BJ (cell line): ENCODE measurements at regions not wholly inside any gene's neighbourhood (a gene's known extent, or its start where the extent isn't known, plus 50 kb on each side); places are given as distances from the start of the nearest gene placed in this dataset.

Experiments
- CTCF ChIA-PET: fragments of 350-600 bp; formaldehyde crosslinking; extraction: SDS; loops from one replicate; lab custom pipeline; 2021; ENCODE audit warnings: antibody characterized with exemption, inconsistent platforms; lab: Yijun Ruan, JAX
- POLR2A ChIA-PET: fragments of 300-600 bp; sonication (Branson Sonifier 250); formaldehyde crosslinking; extraction: SDS; loops from one replicate; lab custom pipeline; 2021; ENCODE audit warnings: antibody characterized with exemption; lab: Charles Lee
- DNase-seq: peaks from one replicate; pipeline ENCODE4 v3.0.0-alpha.2; 2011; ENCODE audit warnings: low read depth
- H3K27me3 ChIP-seq: 2 replicates; pipeline ENCODE4 v1.6.0; 2011; ENCODE audit warnings: low read length; ENCODE audit not compliant: control insufficient read depth, insufficient read depth
- H3K36me3 ChIP-seq: 2 replicates; pipeline ENCODE4 v1.5.1; 2011; ENCODE audit warnings: low read length; ENCODE audit not compliant: control insufficient read depth, insufficient read depth
- H3K4me3 ChIP-seq: 2 replicates; pipeline ENCODE4 v1.5.1; 2011; ENCODE audit warnings: low read depth, mild to moderate bottlenecking, control low read depth, low read length
- CTCF ChIP-seq: IDR thresholded peaks from 2 replicates; pipeline ENCODE4 v1.5.1; 2011; ENCODE audit warnings: low read depth, mild to moderate bottlenecking, control low read depth, inconsistent platforms, low read length, moderate library complexity; ENCODE audit not compliant: insufficient read depth

GRCh38 chr11:91470656-91471055 lies 754.0 kb upstream of the FAT3 start:
- Histone ChIP-seq H3K27me3 (no peaks in the 10 kb centered on the region), H3K36me3 (no peaks in the 10 kb centered on the region), H3K4me3 (no peak overlapping the region)
- ChIA-PET POLR2A (no interaction called here), CTCF (no interaction called here)
- no peak for DNase-seq
- TF ChIP-seq CTCF: no peak

GRCh38 chr11:91459840-91460239 lies 764.8 kb upstream of the FAT3 start:
- DNase-seq: no peak
- H3K4me3 ChIP-seq: no peak overlapping the region
- no peaks in the 10 kb centered on the region for H3K36me3 ChIP-seq
- no peaks in the 10 kb centered on the region for H3K27me3 ChIP-seq
- CTCF ChIA-PET: interaction anchor here (0.5 kb wide), 1 partner anchor 574 kb away, joined by 3 read pairs; no protein-coding TSS in a partner anchor
- TF ChIP-seq CTCF: no peak
- POLR2A ChIA-PET: no interaction called here

GRCh38 chr11:91446267-91446666 lies 778.4 kb upstream of the FAT3 start:
- POLR2A ChIA-PET: no interaction called here
- CTCF ChIA-PET: no interaction called here

GRCh38 chr11:91435694-91436395 lies 788.8 kb upstream of the FAT3 start:
- no peaks in the 10 kb centered on the region for H3K36me3 ChIP-seq
- no peak for TF ChIP-seq CTCF
- ChIA-PET POLR2A (no interaction called here), CTCF (interaction anchor here (1.1 kb wide), 1 partner anchor 34 kb away, joined by 3 read pairs; no protein-coding TSS in a partner anchor)
- no peaks in the 10 kb centered on the region for H3K27me3 ChIP-seq
- no peak overlapping the region for H3K4me3 ChIP-seq
- no peak for DNase-seq

More at GRCh38 chr11:91446267-91446666, 778.4 kb upstream of the FAT3 start:
- no peak for TF ChIP-seq CTCF
- no peaks in the 10 kb centered on the region for H3K27me3 ChIP-seq
- DNase-seq: no peak
- H3K4me3 ChIP-seq: no peak overlapping the region
- H3K36me3 ChIP-seq: no peaks in the 10 kb centered on the region

- DNase-seq: no peak
- Histone ChIP-seq H3K36me3 (no peaks in the 10 kb centered on the region), H3K4me3 (no peak overlapping the region), H3K27me3 (no peaks in the 10 kb centered on the region)
- ChIA-PET POLR2A (no interaction called here), CTCF (no interaction called here)
- no peak for TF ChIP-seq CTCF
Measured at GRCh38 chr11:91433284-91434010, 791.2 kb upstream of the FAT3 start.
